Fibroblast of mammary gland (primary cell): ENCODE measurements at regions not wholly inside any gene's neighbourhood (a gene's known extent, or its start where the extent isn't known, plus 50 kb on each side); places are given as distances from the start of the nearest gene placed in this dataset.
A peak's percentile ranks its signal among the peaks of the same experiment; 100 is the strongest.

Experiments used
- DNase-seq: peaks from one replicate; pipeline ENCODE4 v3.0.0-alpha.2; 2010; ENCODE audit warnings: low read depth
- H3K4me3 ChIP-seq: 2 replicates; pipeline ENCODE4 v1.5.1; 2011; ENCODE audit warnings: low read depth, mild to moderate bottlenecking, low read length, moderate library complexity; ENCODE audit not compliant: control insufficient read depth
- TF ChIP-seq, protein P1 (sequence below): conservative IDR thresholded peaks from 2 replicates; pipeline ENCODE4 v1.5.1; 2011; ENCODE audit warnings: low read depth, low read length, inconsistent platforms; ENCODE audit not compliant: control insufficient read depth, insufficient read depth

DNA sequence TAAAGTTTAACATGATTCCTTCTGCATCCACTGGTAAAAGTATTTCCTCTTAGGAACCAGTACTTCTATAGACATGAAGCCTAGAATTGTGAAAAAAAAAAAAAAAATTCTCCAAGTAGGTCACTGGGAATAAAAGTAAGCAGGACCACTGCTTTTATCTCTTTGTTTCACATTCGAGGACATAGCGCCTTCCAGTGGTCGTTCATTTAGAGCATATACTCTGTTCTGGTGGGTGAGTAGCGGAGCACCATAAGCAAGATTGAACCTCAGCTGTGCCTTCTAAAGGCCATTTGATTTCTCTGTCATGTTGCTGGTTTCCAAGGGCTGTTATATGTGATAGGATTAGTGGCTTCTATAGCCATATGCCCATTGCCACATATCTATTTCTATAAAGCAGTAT, 393.1 kb downstream of the TMEM232 start:
- DNase-seq: peak; percentile 37
- H3K4me3 ChIP-seq: no peak overlapping the region
- TF ChIP-seq, protein P1, sequence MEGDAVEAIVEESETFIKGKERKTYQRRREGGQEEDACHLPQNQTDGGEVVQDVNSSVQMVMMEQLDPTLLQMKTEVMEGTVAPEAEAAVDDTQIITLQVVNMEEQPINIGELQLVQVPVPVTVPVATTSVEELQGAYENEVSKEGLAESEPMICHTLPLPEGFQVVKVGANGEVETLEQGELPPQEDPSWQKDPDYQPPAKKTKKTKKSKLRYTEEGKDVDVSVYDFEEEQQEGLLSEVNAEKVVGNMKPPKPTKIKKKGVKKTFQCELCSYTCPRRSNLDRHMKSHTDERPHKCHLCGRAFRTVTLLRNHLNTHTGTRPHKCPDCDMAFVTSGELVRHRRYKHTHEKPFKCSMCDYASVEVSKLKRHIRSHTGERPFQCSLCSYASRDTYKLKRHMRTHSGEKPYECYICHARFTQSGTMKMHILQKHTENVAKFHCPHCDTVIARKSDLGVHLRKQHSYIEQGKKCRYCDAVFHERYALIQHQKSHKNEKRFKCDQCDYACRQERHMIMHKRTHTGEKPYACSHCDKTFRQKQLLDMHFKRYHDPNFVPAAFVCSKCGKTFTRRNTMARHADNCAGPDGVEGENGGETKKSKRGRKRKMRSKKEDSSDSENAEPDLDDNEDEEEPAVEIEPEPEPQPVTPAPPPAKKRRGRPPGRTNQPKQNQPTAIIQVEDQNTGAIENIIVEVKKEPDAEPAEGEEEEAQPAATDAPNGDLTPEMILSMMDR: peak; percentile 28

DNA sequence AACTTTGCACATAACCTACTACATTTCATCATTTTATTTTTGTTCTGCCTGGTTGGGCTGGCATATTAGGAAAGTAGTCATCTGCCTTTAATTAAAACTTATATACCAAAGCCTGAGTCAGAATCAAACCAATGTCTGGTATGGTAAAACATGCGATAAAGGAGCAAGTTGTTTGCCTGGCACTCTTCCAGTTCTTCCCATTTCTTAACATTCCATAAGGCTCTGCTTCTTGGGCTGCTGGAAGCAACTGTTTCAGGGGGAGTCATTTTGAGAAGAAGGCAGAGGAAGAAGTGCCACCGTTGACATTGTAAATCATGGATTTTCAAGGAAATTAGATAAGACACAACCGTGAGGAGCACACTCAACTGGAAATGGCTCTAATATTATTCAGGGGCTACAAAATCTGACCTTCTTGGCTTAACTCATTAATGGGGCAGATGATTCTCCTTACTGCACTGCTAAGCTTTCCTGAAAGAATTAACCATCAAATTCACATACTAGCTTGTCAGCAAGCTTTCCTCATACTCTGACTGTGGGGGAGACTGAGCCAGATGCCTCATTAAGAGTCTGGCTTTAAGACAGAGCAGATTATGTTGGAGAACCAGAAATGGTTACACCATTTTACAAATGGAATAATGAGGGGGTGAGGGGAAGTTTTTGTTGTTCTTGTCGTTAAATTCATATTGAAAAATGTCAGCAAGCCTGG, 391.0 kb downstream of the TMEM232 start:
- peak; percentile 67 for DNase-seq
- TF ChIP-seq, protein P1: no peak
- H3K4me3 ChIP-seq: no peak overlapping the region

DNA sequence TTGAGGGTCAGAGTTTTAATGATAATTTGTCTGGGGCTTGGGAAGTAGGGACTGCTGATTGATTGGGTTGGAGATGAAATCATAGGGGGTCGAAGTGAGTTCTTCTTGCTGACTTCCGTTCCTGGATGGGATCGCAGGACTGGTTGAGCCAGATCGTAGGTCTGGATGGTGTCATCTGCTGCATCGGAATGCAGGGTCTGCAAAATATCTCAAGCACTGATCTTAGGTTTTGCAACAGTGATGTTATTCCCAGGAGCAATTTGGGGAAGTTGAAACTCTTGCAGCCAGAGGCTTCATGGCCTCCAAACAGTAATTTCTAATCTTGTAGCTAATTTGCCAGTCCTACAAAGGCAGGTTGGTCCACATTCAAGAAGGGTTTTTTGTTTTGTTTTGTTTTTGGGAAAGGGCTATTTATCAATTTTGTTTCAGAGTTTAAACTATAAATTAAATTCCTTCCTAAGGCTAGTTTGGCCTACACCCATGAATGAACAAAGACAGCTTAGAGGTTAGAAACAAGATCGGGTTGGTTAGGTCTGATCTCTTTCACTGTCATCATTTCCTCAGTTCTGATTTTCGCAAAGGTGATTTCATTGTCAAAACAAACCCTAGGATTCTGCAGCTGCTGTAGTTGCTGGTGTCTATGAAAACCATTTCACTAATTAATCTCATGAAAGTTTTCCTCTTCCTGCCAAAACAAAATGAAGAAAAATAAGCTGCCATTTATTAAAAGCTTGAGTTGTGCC, 388.0 kb downstream of the TMEM232 start:
- TF ChIP-seq, protein P1: no peak

DNA sequence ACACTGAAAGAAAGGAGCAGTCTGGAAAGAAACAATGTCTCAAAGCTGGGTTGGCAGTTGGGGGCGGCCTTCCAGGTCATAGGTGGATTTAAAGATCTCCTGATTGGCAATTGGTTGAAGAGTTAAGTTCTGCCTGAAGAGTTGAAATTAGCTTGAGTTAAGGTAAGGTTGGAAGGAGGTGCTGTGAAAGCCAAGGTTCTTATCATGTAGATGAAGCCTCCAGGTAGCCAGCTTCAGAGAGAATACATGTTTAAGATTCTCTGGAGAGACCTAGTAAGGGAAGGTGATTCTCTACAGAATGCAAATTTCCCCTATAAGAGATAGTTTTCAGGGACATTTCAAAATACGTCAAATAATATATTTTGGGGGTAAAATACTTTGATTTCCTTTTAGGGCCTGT, 387.1 kb downstream of the TMEM232 start:
- TF ChIP-seq, protein P1: no peak
- H3K4me3 ChIP-seq: no peak overlapping the region
- no peak for DNase-seq

More for the DNA sequence above, 388.0 kb downstream of the TMEM232 start:
- DNase-seq: peak; percentile 30
- no peak overlapping the region for H3K4me3 ChIP-seq

DNA sequence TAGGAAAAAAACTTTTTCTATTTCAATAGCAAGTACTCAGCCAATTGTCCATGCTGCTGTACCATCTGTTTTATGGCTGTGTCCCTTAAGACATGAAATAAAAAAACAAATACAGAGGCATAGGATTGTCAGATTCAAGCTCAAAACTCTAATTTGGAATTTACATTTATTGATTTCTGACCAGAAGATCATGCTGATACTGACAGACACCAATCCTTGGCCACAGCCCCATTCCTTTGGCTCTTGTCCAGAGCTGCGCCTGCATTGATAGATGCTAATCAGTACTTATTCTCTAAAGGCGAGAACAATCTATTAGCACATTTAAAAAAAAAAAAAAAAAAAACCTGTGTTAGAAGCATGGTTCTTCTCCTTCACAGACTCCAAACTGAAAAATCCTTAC, 384.6 kb downstream of the TMEM232 start:
- H3K4me3 ChIP-seq: no peak overlapping the region
- TF ChIP-seq, protein P1: no peak
- no peak for DNase-seq

DNA sequence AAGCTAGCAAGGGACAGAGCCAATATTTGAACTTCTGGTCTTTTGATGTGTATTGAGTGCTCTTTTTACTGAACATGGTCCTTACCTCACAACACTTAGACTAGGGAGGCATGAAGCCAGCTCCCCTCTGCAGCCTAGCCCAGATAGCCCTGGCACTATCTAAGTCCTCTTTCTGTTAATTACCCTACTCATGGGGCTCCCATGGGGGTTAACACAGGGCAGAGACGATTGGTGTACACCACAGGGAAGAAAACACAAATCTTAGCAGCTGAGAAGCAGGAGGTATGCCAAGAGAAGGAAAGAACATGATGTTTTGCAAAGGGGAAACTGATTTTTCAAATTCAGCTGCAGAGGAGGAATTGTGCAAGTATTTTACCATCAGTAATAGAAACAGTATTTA, 383.8 kb downstream of the TMEM232 start:
- no peak for DNase-seq

More for the DNA sequence above, 383.8 kb downstream of the TMEM232 start:
- H3K4me3 ChIP-seq: no peak overlapping the region
- TF ChIP-seq, protein P1: no peak
